ENCODE measurements at regions not wholly inside any gene's neighbourhood (a gene's known extent, or its start where the extent isn't known, plus 50 kb on each side); places are given as distances from the start of the nearest gene placed in this dataset.

- ATAC-seq (ENCODE audit: low read depth): no peak
Measured at GRCh38 chr3:13249664-13250390, 170.3 kb downstream of the NUP210 start.

GRCh38 chr3:13248640-13249039 is 171.5 kb downstream of the NUP210 start:
- DNase-seq (ENCODE audit: low spot score) (no peak), ATAC-seq (ENCODE audit: low read depth) (no peak)
- Histone ChIP-seq H3K27ac (ENCODE audit: poor library complexity, severe bottlenecking) (no peak overlapping the region), H3K9me3 (ENCODE audit: severe bottlenecking) (no peaks in the 10 kb centered on the region), H3K36me3 (ENCODE audit: low read depth) (no peaks in the 10 kb centered on the region), H3K4me3 (ENCODE audit: severe bottlenecking) (no peak overlapping the region), H3K4me1 (ENCODE audit: insufficient read depth, poor library complexity, severe bottlenecking) (peaks cover 6% of the 10 kb centered on the region), H3K27me3 (ENCODE audit: insufficient read depth, poor library complexity, severe bottlenecking) (no peaks in the 10 kb centered on the region)
- no peak for TF ChIP-seq CTCF (IDR thresholded peaks at IDR 0.05; ENCODE audit: poor library complexity, severe bottlenecking)

More at GRCh38 chr3:13249664-13250390, 170.3 kb downstream of the NUP210 start:
- Histone ChIP-seq H3K9me3 (ENCODE audit: severe bottlenecking) (no peaks in the 10 kb centered on the region), H3K4me1 (ENCODE audit: insufficient read depth, poor library complexity, severe bottlenecking) (peaks cover 5% of the 10 kb centered on the region), H3K36me3 (ENCODE audit: low read depth) (no peaks in the 10 kb centered on the region), H3K27ac (ENCODE audit: poor library complexity, severe bottlenecking) (no peak overlapping the region), H3K4me3 (ENCODE audit: severe bottlenecking) (no peak overlapping the region), H3K27me3 (ENCODE audit: insufficient read depth, poor library complexity, severe bottlenecking) (no peaks in the 10 kb centered on the region)
- no peak for DNase-seq (ENCODE audit: low spot score)
- no peak for TF ChIP-seq CTCF (IDR thresholded peaks at IDR 0.05; ENCODE audit: poor library complexity, severe bottlenecking)

GRCh38 chr3:13245615-13245978 is 172.4 kb upstream of the IQSEC1 start:
- TF ChIP-seq CTCF (IDR thresholded peaks at IDR 0.05; ENCODE audit: poor library complexity, severe bottlenecking): no peak
- ATAC-seq (ENCODE audit: low read depth) (no peak), DNase-seq (ENCODE audit: low spot score) (no peak)
- Histone ChIP-seq H3K36me3 (ENCODE audit: low read depth) (no peaks in the 10 kb centered on the region), H3K9me3 (ENCODE audit: severe bottlenecking) (no peaks in the 10 kb centered on the region), H3K4me1 (ENCODE audit: insufficient read depth, poor library complexity, severe bottlenecking) (peaks cover 6% of the 10 kb centered on the region), H3K4me3 (ENCODE audit: severe bottlenecking) (no peak overlapping the region), H3K27me3 (ENCODE audit: insufficient read depth, poor library complexity, severe bottlenecking) (no peaks in the 10 kb centered on the region), H3K27ac (ENCODE audit: poor library complexity, severe bottlenecking) (peak overlapping the region; percentile 14)

- ATAC-seq (ENCODE audit: low read depth) (no peak), DNase-seq (ENCODE audit: low spot score) (no peak)
- no peaks in the 10 kb centered on the region for H3K36me3 ChIP-seq (ENCODE audit: low read depth)
- no peak overlapping the region for H3K27ac ChIP-seq (ENCODE audit: poor library complexity, severe bottlenecking)
- H3K9me3 ChIP-seq (ENCODE audit: severe bottlenecking): no peaks in the 10 kb centered on the region
- H3K27me3 ChIP-seq (ENCODE audit: insufficient read depth, poor library complexity, severe bottlenecking): no peaks in the 10 kb centered on the region
- TF ChIP-seq CTCF (IDR thresholded peaks at IDR 0.05; ENCODE audit: poor library complexity, severe bottlenecking): no peak
- H3K4me1 ChIP-seq (ENCODE audit: insufficient read depth, poor library complexity, severe bottlenecking): peaks cover 6% of the 10 kb centered on the region
- no peak overlapping the region for H3K4me3 ChIP-seq (ENCODE audit: severe bottlenecking)
Measured at GRCh38 chr3:13243586-13243985, 170.4 kb upstream of the IQSEC1 start.

GRCh38 chr3:13242364-13242737 is 169.1 kb upstream of the IQSEC1 start:
- TF ChIP-seq CTCF (IDR thresholded peaks at IDR 0.05; ENCODE audit: poor library complexity, severe bottlenecking): no peak
- Histone ChIP-seq H3K4me3 (ENCODE audit: severe bottlenecking) (no peak overlapping the region), H3K27ac (ENCODE audit: poor library complexity, severe bottlenecking) (no peak overlapping the region), H3K27me3 (ENCODE audit: insufficient read depth, poor library complexity, severe bottlenecking) (no peaks in the 10 kb centered on the region), H3K9me3 (ENCODE audit: severe bottlenecking) (no peaks in the 10 kb centered on the region), H3K4me1 (ENCODE audit: insufficient read depth, poor library complexity, severe bottlenecking) (peaks cover 6% of the 10 kb centered on the region), H3K36me3 (ENCODE audit: low read depth) (no peaks in the 10 kb centered on the region)
- ATAC-seq (ENCODE audit: low read depth) (no peak), DNase-seq (ENCODE audit: low spot score) (no peak)
